ENCODE measurements at regions not wholly inside any gene's neighbourhood (a gene's known extent, or its start where the extent isn't known, plus 50 kb on each side); places are given as distances from the start of the nearest gene placed in this dataset.

- H3K27ac Mint-ChIP-seq: no peak overlapping the region
- DNase-seq (ENCODE audit: low spot score): no peak
- H3K4me1 Mint-ChIP-seq: peaks cover 4% of the 10 kb centered on the region
- peaks cover 12% of the 10 kb centered on the region for H3K27me3 Mint-ChIP-seq (ENCODE audit: low read depth)
- ChIA-PET POLR2A (no interaction called here), CTCF (interaction anchor here (0.8 kb wide), 1 partner anchor 123 kb away, joined by 4 read pairs; no protein-coding TSS in a partner anchor)
- no peak overlapping the region for H3K4me3 Mint-ChIP-seq
- peaks cover 33% of the 10 kb centered on the region for H3K9me3 Mint-ChIP-seq
- peaks cover 28% of the 10 kb centered on the region for H3K36me3 Mint-ChIP-seq
- ATAC-seq: no peak
- TF ChIP-seq NFE2L1 (CRISPR knock-in tag; IDR thresholded peaks at IDR 0.05) (no peak), AFF4 (CRISPR knock-in tag; IDR thresholded peaks at IDR 0.05; ENCODE audit: borderline replicate concordance) (no peak), TEAD1 (CRISPR knock-in tag; IDR thresholded peaks at IDR 0.05) (no peak), NFYB (CRISPR knock-in tag; conservative IDR thresholded peaks at IDR 0.05; ENCODE audit: low read depth) (no peak), NFATC4 (CRISPR knock-in tag; IDR thresholded peaks at IDR 0.05) (no peak), GABPB1 (CRISPR knock-in tag; IDR thresholded peaks at IDR 0.05) (no peak), ZNF138 (CRISPR knock-in tag; conservative IDR thresholded peaks at IDR 0.05) (no peak), NR2C2 (CRISPR knock-in tag; IDR thresholded peaks at IDR 0.05) (no peak), IRF1 (CRISPR knock-in tag; IDR thresholded peaks at IDR 0.05) (no peak), TP53 (CRISPR knock-in tag; IDR thresholded peaks at IDR 0.05) (no peak)
Measured at GRCh38 chr2:176777262-176777661, 435.3 kb upstream of the HNRNPA3 start.

- POLR2A ChIA-PET: no interaction called here
Measured at GRCh38 chr2:176779917-176780316, 432.7 kb upstream of the HNRNPA3 start.

More at GRCh38 chr2:176779917-176780316, 432.7 kb upstream of the HNRNPA3 start:
- peaks cover 8% of the 10 kb centered on the region for H3K9me3 Mint-ChIP-seq
- H3K27ac Mint-ChIP-seq: no peak overlapping the region
- DNase-seq (ENCODE audit: low spot score) (no peak), ATAC-seq (no peak)
- peaks cover 4% of the 10 kb centered on the region for H3K4me1 Mint-ChIP-seq
- H3K4me3 Mint-ChIP-seq: no peak overlapping the region
- H3K36me3 Mint-ChIP-seq: peaks cover 3% of the 10 kb centered on the region
- no peaks in the 10 kb centered on the region for H3K27me3 Mint-ChIP-seq (ENCODE audit: low read depth)
- TF ChIP-seq, protein P1, sequence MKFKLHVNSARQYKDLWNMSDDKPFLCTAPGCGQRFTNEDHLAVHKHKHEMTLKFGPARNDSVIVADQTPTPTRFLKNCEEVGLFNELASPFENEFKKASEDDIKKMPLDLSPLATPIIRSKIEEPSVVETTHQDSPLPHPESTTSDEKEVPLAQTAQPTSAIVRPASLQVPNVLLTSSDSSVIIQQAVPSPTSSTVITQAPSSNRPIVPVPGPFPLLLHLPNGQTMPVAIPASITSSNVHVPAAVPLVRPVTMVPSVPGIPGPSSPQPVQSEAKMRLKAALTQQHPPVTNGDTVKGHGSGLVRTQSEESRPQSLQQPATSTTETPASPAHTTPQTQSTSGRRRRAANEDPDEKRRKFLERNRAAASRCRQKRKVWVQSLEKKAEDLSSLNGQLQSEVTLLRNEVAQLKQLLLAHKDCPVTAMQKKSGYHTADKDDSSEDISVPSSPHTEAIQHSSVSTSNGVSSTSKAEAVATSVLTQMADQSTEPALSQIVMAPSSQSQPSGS (CRISPR knock-in tag; IDR thresholded peaks at IDR 0.05; ENCODE audit: borderline replicate concordance, low read depth): no peak
- TF ChIP-seq TEAD1 (CRISPR knock-in tag; IDR thresholded peaks at IDR 0.05): no peak
- no peak for TF ChIP-seq ZNF512 (CRISPR knock-in tag; IDR thresholded peaks at IDR 0.05; ENCODE audit: borderline replicate concordance)
- no peak for TF ChIP-seq FOXP1 (CRISPR knock-in tag; IDR thresholded peaks at IDR 0.05; ENCODE audit: borderline replicate concordance)
- no peak for TF ChIP-seq GRHL2 (CRISPR knock-in tag; IDR thresholded peaks at IDR 0.05; ENCODE audit: insufficient replicate concordance, severe bottlenecking)
- TF ChIP-seq, protein P2, sequence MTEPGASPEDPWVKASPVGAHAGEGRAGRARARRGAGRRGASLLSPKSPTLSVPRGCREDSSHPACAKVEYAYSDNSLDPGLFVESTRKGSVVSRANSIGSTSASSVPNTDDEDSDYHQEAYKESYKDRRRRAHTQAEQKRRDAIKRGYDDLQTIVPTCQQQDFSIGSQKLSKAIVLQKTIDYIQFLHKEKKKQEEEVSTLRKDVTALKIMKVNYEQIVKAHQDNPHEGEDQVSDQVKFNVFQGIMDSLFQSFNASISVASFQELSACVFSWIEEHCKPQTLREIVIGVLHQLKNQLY (CRISPR knock-in tag; IDR thresholded peaks at IDR 0.05): no peak
- TF ChIP-seq AFF4 (CRISPR knock-in tag; IDR thresholded peaks at IDR 0.05; ENCODE audit: borderline replicate concordance): no peak
- TF ChIP-seq ZNF396 (CRISPR knock-in tag; IDR thresholded peaks at IDR 0.05; ENCODE audit: borderline replicate concordance): no peak
- no peak for TF ChIP-seq GABPB1 (CRISPR knock-in tag; IDR thresholded peaks at IDR 0.05)
- TF ChIP-seq CREM (CRISPR knock-in tag; IDR thresholded peaks at IDR 0.05): no peak
- no peak for TF ChIP-seq OVOL2 (CRISPR knock-in tag; IDR thresholded peaks at IDR 0.05; ENCODE audit: borderline replicate concordance)
- TF ChIP-seq, protein P3, sequence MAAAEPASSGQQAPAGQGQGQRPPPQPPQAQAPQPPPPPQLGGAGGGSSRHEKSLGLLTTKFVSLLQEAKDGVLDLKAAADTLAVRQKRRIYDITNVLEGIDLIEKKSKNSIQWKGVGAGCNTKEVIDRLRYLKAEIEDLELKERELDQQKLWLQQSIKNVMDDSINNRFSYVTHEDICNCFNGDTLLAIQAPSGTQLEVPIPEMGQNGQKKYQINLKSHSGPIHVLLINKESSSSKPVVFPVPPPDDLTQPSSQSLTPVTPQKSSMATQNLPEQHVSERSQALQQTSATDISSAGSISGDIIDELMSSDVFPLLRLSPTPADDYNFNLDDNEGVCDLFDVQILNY (CRISPR knock-in tag; IDR thresholded peaks at IDR 0.05): no peak
- CTCF ChIA-PET: no interaction called here

All from WTC11 (cell line).